Suprapubic skin (tissue), 4 donors: ENCODE measurements at regions not wholly inside any gene's neighbourhood (a gene's known extent, or its start where the extent isn't known, plus 50 kb on each side); places are given as distances from the start of the nearest gene placed in this dataset.

ENCODE experiments used
- DNase-seq, 2 donors: peaks; one replicate each; pipeline ENCODE4 v3.0.0-alpha.2; 2019; ENCODE audit warnings: low spot score in 2 of 2
- H3K27ac ChIP-seq: fragments of 200-600 bp; sonication (generic); one replicate; pipeline ENCODE4 v1.5.1; 2019
- H3K27me3 ChIP-seq: fragments of 200-600 bp; sonication (generic); one replicate; pipeline ENCODE4 v1.5.1; 2019
- H3K36me3 ChIP-seq: fragments of 200-600 bp; sonication (generic); one replicate; pipeline ENCODE4 v1.5.1; 2019
- H3K4me1 ChIP-seq: fragments of 200-600 bp; sonication (generic); one replicate; pipeline ENCODE4 v1.5.1; 2019
- H3K4me3 ChIP-seq: fragments of 200-600 bp; sonication (generic); one replicate; pipeline ENCODE4 v1.5.1; 2019; ENCODE audit warnings: mild to moderate bottlenecking
- H3K9me3 ChIP-seq: fragments of 200-600 bp; sonication (generic); one replicate; pipeline ENCODE4 v1.5.1; 2019
- EP300 ChIP-seq: sonication (generic); formaldehyde crosslinking; IDR thresholded peaks from one replicate; pipeline ENCODE4 v1.6.1; 2017; ENCODE audit warnings: antibody characterized with exemption
- POLR2A ChIP-seq, 2 donors: fragments of 450-650 bp; IDR thresholded peaks; one replicate each; pipeline ENCODE4 v1.6.1; 2017; ENCODE audit warnings: antibody characterized with exemption in 2 of 2, mild to moderate bottlenecking in 2 of 2, moderate library complexity in 2 of 2
- POLR2AphosphoS5 ChIP-seq, 3 donors: sonication (generic); formaldehyde crosslinking; IDR thresholded peaks; one replicate each; pipeline ENCODE4 v1.6.1; 2017; ENCODE audit warnings: antibody characterized with exemption in 3 of 3
- WGBS: methylation state at CpG from one replicate; pipeline ENCODE4 v1.1.5; 2018; 5-methylcytosine and 5-hydroxymethylcytosine counted together
- TF ChIP-seq, protein P1 (sequence below), 2 donors: fragments of 200-600 bp in 1 of 2; fragments of 450-650 bp in 1 of 2; sonication (generic) in 1 of 2; IDR thresholded peaks; one replicate each; pipeline ENCODE4 v1.5.1; 2016 to 2019; ENCODE audit warnings: antibody characterized with exemption in 2 of 2, mild to moderate bottlenecking in 1 of 2, moderate library complexity in 1 of 2

DNA sequence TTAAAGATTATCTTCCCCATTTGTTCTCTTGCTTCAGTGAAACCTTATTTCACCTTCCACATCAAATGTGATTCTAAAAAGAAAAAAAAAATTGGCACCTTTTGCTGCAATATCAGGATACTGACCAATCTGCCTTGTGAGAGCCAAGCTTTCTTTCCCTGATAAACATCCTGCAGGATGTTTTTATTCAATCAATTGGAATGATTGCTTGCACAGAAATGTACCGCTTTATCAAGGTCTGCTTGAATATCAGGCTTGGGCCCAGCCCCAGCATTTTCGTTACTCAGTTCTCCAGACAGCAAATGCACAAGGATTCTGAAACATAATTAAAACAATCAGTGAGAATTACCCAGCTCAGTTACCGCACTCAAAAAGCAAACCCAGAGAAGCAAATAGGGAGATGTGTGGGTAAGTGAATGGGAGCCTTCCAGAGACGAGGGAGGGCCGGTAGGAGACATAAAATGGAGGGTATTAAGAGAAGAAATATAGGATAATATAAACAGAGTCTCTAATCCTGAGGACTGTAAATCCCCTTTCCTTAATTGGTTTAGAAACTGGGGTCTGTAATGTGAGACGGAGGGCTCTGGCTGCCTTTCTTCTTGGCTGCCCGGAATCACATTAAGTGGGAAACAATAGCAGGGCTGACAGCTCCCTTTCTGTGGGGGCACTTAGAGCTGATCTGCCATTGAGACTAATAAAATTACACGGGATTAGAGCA, 291.8 kb downstream of the ICOS start:
- WGBS: 65% methylated on average over 8 of the region's 8 CpGs
- DNase-seq: no peak
- H3K27ac ChIP-seq: no peak overlapping the region
- H3K4me3 ChIP-seq: no peak overlapping the region
- peaks cover 5% of the 10 kb centered on the region for H3K27me3 ChIP-seq
- H3K4me1 ChIP-seq: no peaks in the 10 kb centered on the region
- TF ChIP-seq EP300: no peak
- no peak for TF ChIP-seq POLR2A (IDR thresholded peaks at IDR 0.05)
- TF ChIP-seq, protein P1, sequence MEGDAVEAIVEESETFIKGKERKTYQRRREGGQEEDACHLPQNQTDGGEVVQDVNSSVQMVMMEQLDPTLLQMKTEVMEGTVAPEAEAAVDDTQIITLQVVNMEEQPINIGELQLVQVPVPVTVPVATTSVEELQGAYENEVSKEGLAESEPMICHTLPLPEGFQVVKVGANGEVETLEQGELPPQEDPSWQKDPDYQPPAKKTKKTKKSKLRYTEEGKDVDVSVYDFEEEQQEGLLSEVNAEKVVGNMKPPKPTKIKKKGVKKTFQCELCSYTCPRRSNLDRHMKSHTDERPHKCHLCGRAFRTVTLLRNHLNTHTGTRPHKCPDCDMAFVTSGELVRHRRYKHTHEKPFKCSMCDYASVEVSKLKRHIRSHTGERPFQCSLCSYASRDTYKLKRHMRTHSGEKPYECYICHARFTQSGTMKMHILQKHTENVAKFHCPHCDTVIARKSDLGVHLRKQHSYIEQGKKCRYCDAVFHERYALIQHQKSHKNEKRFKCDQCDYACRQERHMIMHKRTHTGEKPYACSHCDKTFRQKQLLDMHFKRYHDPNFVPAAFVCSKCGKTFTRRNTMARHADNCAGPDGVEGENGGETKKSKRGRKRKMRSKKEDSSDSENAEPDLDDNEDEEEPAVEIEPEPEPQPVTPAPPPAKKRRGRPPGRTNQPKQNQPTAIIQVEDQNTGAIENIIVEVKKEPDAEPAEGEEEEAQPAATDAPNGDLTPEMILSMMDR (IDR thresholded peaks at IDR 0.05): no peak
- no peak for TF ChIP-seq POLR2AphosphoS5 (IDR thresholded peaks at IDR 0.05)
- no peaks in the 10 kb centered on the region for H3K36me3 ChIP-seq
- H3K9me3 ChIP-seq: no peaks in the 10 kb centered on the region

GRCh38 chr2:204234248-204234647, 297.7 kb downstream of the ICOS start:
- Histone ChIP-seq H3K27ac (no peak overlapping the region), H3K36me3 (no peaks in the 10 kb centered on the region), H3K4me1 (no peaks in the 10 kb centered on the region), H3K4me3 (no peak overlapping the region), H3K27me3 (no peaks in the 10 kb centered on the region), H3K9me3 (no peaks in the 10 kb centered on the region)
- DNase-seq: no peak
- TF ChIP-seq, protein P1 (IDR thresholded peaks at IDR 0.05): no peak
- WGBS: 85% methylated on average over 3 of the region's 3 CpGs

- WGBS: 100% methylated on average over 2 of the region's 4 CpGs
- Histone ChIP-seq H3K36me3 (no peaks in the 10 kb centered on the region), H3K27me3 (no peaks in the 10 kb centered on the region), H3K4me3 (no peak overlapping the region), H3K9me3 (no peaks in the 10 kb centered on the region), H3K4me1 (no peaks in the 10 kb centered on the region), H3K27ac (no peak overlapping the region)
- TF ChIP-seq, protein P1 (IDR thresholded peaks at IDR 0.05): no peak
- TF ChIP-seq POLR2A (IDR thresholded peaks at IDR 0.05): no peak
- DNase-seq: no peak
Measured at GRCh38 chr2:204234879-204235278, 298.3 kb downstream of the ICOS start.

DNA sequence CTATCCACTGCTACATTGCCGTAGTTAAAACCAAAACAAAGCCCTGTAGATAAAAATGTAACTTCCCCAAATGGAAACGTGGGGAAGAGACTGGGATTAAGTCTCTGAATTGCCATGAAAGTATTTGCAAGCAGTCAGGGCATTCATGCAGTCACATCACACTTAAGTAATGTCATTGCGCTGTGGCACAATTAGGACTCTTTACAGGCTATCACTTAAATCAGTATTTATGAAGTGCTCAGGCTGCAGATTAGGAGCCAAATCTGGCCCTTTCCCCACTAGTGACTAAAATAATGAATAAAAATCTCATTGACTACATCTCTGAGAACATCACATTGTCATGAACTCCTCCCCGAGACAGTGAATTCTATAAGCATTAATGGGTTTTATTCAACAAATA, 300.9 kb downstream of the ICOS start:
- no peaks in the 10 kb centered on the region for H3K27me3 ChIP-seq
- H3K4me1 ChIP-seq: no peaks in the 10 kb centered on the region
- no peak for TF ChIP-seq POLR2A (IDR thresholded peaks at IDR 0.05)
- TF ChIP-seq POLR2AphosphoS5 (IDR thresholded peaks at IDR 0.05): no peak
- TF ChIP-seq, protein P1 (IDR thresholded peaks at IDR 0.05): no peak
- no peak for TF ChIP-seq EP300
- H3K27ac ChIP-seq: no peak overlapping the region
- no peaks in the 10 kb centered on the region for H3K36me3 ChIP-seq
- no peak for DNase-seq
- H3K4me3 ChIP-seq: no peak overlapping the region
- WGBS: 85% methylated on average over 4 of the region's 4 CpGs
- no peaks in the 10 kb centered on the region for H3K9me3 ChIP-seq

- H3K4me3 ChIP-seq: no peak overlapping the region
- no peaks in the 10 kb centered on the region for H3K27me3 ChIP-seq
- no peaks in the 10 kb centered on the region for H3K36me3 ChIP-seq
- H3K9me3 ChIP-seq: no peaks in the 10 kb centered on the region
- no peak for DNase-seq
- no peak overlapping the region for H3K27ac ChIP-seq
- TF ChIP-seq EP300: no peak
- TF ChIP-seq POLR2A (IDR thresholded peaks at IDR 0.05): no peak
- TF ChIP-seq, protein P1 (IDR thresholded peaks at IDR 0.05): no peak
- 81% methylated on average over 7 of the region's 7 CpGs for WGBS
- no peaks in the 10 kb centered on the region for H3K4me1 ChIP-seq
Measured at GRCh38 chr2:204239411-204240165, 303.0 kb downstream of the ICOS start.
